Loucy (cell line): ENCODE measurements at regions not wholly inside any gene's neighbourhood (a gene's known extent, or its start where the extent isn't known, plus 50 kb on each side); places are given as distances from the start of the nearest gene placed in this dataset.

Experiments
- H2AFZ ChIP-seq: fragments of 200-600 bp; sonication (generic); 2 replicates; pipeline ENCODE4 v1.6.0; 2016; ENCODE audit warnings: antibody characterized with exemption, mild to moderate bottlenecking, low read length, moderate library complexity
- H3F3A ChIP-seq: fragments of 200-600 bp; 2 replicates; pipeline ENCODE4 v1.6.0; 2016; ENCODE audit warnings: antibody characterized with exemption, low read depth, mild to moderate bottlenecking
- H3K27me3 ChIP-seq: fragments of 200-600 bp; sonication (generic); 2 replicates; pipeline ENCODE4 v1.6.1; 2014; ENCODE audit warnings: low read length, mild to moderate bottlenecking; ENCODE audit not compliant: insufficient read depth, poor library complexity, severe bottlenecking
- H3K36me3 ChIP-seq: fragments of 200-600 bp; sonication (generic); 2 replicates; pipeline ENCODE4 v1.6.1; 2016; ENCODE audit warnings: low read length; ENCODE audit not compliant: insufficient read depth
- H3K4me1 ChIP-seq: fragments of 200-600 bp; sonication (generic); 2 replicates; pipeline ENCODE4 v1.5.1; 2014; ENCODE audit warnings: low read length, mild to moderate bottlenecking; ENCODE audit not compliant: insufficient read depth, poor library complexity, severe bottlenecking
- H3K4me2 ChIP-seq: fragments of 200-600 bp; sonication (generic); 2 replicates; pipeline ENCODE4 v1.6.0; 2014; ENCODE audit warnings: antibody characterized with exemption, low read length, low read depth, mild to moderate bottlenecking; ENCODE audit not compliant: poor library complexity, severe bottlenecking
- H3K4me3 ChIP-seq: fragments of 200-600 bp; sonication (generic); 2 replicates; pipeline ENCODE4 v1.5.1; 2014; ENCODE audit warnings: low read length, mild to moderate bottlenecking, mixed read lengths; ENCODE audit not compliant: poor library complexity, severe bottlenecking
- H3K79me2 ChIP-seq: fragments of 200-600 bp; sonication (generic); 2 replicates; pipeline ENCODE4 v1.6.1; 2014; ENCODE audit warnings: low read length; ENCODE audit not compliant: insufficient read depth
- H3K9ac ChIP-seq: fragments of 200-600 bp; sonication (generic); 2 replicates; pipeline ENCODE4 v1.6.0; 2014; ENCODE audit warnings: mild to moderate bottlenecking, low read depth, low read length, moderate library complexity; ENCODE audit not compliant: poor library complexity, severe bottlenecking
- H3K9me2 ChIP-seq: fragments of 200-600 bp; sonication (generic); replicated peaks from 2 replicates; pipeline ENCODE4 v1.6.1; 2016; ENCODE audit warnings: low read depth, low read length, mixed read lengths
- H3K9me3 ChIP-seq: fragments of 200-600 bp; sonication (generic); 2 replicates; pipeline ENCODE4 v1.6.1; 2014; ENCODE audit warnings: mild to moderate bottlenecking, antibody characterized with exemption, low read length, low read depth; ENCODE audit not compliant: insufficient read depth
- H4K20me1 ChIP-seq: fragments of 200-600 bp; sonication (generic); 2 replicates; pipeline ENCODE4 v1.6.0; 2014; ENCODE audit warnings: antibody characterized with exemption, low read length, mild to moderate bottlenecking; ENCODE audit not compliant: insufficient read depth, poor library complexity, severe bottlenecking
- EZH2phosphoT487 ChIP-seq: fragments of 200-600 bp; IDR thresholded peaks from 2 replicates; pipeline ENCODE4 v1.6.1; 2018; ENCODE audit warnings: antibody characterized with exemption, mild to moderate bottlenecking, moderate library complexity, borderline replicate concordance
- TF ChIP-seq, protein P1 (sequence below): fragments of 200-600 bp; sonication (generic); conservative IDR thresholded peaks from 2 replicates; pipeline ENCODE4 v1.5.1; 2014; ENCODE audit warnings: mild to moderate bottlenecking, antibody characterized with exemption, low read length

DNA sequence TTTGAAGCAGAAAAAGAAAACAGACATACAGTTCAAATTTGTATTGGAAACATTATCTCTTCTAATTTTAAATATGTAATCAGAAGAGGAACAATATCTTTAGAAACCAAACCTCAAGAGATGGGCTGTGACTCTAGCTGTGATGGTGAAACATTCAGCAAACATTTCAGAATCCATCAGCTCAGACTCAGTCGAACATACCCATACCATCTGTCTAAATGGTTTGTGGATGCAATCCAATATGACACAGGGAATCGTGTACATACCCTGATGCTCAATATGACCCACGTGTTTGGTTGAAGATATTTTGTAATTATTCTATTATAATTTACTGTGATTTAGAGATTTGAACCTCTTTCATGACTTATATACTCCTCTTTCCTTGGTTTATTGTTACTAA is 665.2 kb upstream of the CDH8 start:
- H3K27me3 ChIP-seq = no peaks in the 10 kb centered on the region
- no peaks in the 10 kb centered on the region for H3K9me2 ChIP-seq
- no peaks in the 10 kb centered on the region for H3F3A ChIP-seq
- H3K4me3 ChIP-seq = no peak overlapping the region
- H3K79me2 ChIP-seq = no peaks in the 10 kb centered on the region
- no peak overlapping the region for H3K9ac ChIP-seq
- no peak for TF ChIP-seq EZH2phosphoT487
- TF ChIP-seq, protein P1, sequence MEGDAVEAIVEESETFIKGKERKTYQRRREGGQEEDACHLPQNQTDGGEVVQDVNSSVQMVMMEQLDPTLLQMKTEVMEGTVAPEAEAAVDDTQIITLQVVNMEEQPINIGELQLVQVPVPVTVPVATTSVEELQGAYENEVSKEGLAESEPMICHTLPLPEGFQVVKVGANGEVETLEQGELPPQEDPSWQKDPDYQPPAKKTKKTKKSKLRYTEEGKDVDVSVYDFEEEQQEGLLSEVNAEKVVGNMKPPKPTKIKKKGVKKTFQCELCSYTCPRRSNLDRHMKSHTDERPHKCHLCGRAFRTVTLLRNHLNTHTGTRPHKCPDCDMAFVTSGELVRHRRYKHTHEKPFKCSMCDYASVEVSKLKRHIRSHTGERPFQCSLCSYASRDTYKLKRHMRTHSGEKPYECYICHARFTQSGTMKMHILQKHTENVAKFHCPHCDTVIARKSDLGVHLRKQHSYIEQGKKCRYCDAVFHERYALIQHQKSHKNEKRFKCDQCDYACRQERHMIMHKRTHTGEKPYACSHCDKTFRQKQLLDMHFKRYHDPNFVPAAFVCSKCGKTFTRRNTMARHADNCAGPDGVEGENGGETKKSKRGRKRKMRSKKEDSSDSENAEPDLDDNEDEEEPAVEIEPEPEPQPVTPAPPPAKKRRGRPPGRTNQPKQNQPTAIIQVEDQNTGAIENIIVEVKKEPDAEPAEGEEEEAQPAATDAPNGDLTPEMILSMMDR = no peak
- no peak overlapping the region for H3K4me2 ChIP-seq
- no peaks in the 10 kb centered on the region for H4K20me1 ChIP-seq
- H2AFZ ChIP-seq = no peak overlapping the region
- no peaks in the 10 kb centered on the region for H3K4me1 ChIP-seq
- H3K36me3 ChIP-seq = no peaks in the 10 kb centered on the region
- H3K9me3 ChIP-seq = no peaks in the 10 kb centered on the region

DNA sequence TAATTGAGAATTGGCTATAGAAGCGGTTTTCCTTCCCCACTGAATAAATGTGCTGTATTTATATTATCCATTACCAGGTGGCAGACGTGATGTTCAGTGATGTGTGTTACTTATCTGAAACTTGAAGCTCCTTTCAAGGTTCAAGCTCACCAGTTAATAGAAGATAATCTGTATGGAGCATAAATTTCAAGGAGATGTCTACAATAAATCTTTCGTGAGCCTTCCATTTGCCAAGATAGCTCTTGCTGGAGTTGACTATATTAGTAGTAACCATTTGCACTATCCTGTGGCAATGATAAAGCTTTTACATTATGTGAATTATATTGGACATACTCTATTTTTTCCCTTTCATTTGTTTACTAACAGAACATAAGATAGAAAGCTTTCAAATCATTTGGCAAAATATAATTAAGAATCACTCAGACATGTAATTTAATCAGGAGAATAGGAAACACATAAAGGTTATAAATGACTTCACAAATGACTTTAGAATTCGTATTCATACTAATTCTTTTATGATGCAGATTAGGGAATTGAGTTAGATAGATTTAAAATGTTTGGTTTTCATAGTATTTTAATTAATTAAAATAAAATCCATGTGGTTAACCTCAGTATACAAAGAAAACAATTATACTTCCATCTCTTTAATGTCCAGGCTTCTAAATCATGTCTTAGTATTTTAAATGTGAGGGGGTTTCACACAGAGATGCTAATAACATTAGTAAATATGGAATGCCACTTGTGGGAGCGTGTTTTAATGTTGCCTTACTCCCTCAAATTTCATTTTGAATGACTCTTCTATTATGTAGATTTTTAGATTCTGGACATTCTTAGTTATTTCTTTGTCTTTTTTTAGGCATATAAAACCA is 664.4 kb upstream of the CDH8 start:
- Histone ChIP-seq H3K36me3 (no peaks in the 10 kb centered on the region), H3K27me3 (no peaks in the 10 kb centered on the region), H3K4me2 (no peak overlapping the region), H4K20me1 (no peaks in the 10 kb centered on the region), H3K79me2 (no peaks in the 10 kb centered on the region), H3F3A (no peaks in the 10 kb centered on the region), H2AFZ (no peak overlapping the region), H3K4me3 (no peak overlapping the region), H3K4me1 (no peaks in the 10 kb centered on the region), H3K9me3 (no peaks in the 10 kb centered on the region), H3K9me2 (no peaks in the 10 kb centered on the region), H3K9ac (no peak overlapping the region)
- no peak for TF ChIP-seq EZH2phosphoT487
- TF ChIP-seq, protein P1 = no peak

DNA sequence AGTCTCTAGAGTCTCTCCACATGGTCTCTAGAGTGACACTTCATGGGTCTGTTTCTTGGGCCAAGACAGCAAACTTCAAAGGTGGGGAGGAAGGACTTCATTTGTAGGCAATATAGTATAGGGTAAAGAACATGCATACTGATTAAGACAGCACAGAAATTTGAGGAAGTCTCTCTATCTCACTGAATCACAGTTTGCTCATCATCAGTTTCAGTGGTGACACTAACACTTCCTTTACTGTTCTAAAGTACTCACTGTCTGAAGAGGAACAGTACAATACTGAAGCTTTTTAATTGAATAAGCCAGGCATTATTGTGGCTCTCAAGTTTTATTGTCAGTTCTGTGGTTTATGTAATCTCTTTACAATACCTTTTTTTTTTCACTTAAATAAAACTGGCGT is 656.4 kb upstream of the CDH8 start:
- H3K9ac ChIP-seq = no peak overlapping the region
- no peaks in the 10 kb centered on the region for H3K4me1 ChIP-seq
- no peaks in the 10 kb centered on the region for H3K36me3 ChIP-seq
- H3K4me3 ChIP-seq = no peak overlapping the region
- no peaks in the 10 kb centered on the region for H3K9me2 ChIP-seq
- no peaks in the 10 kb centered on the region for H3K27me3 ChIP-seq
- no peaks in the 10 kb centered on the region for H3K79me2 ChIP-seq
- no peak overlapping the region for H3K4me2 ChIP-seq
- no peaks in the 10 kb centered on the region for H3F3A ChIP-seq
- TF ChIP-seq, protein P1 = no peak
- TF ChIP-seq EZH2phosphoT487 = no peak
- no peak overlapping the region for H2AFZ ChIP-seq
- H3K9me3 ChIP-seq = 0 out of 2 replicates have a peak, but pooled peaks cover 6% of the 10 kb centered on the region
- H4K20me1 ChIP-seq = no peaks in the 10 kb centered on the region
